Epithelial cell of proximal tubule (primary cell): ENCODE measurements at regions not wholly inside any gene's neighbourhood (a gene's known extent, or its start where the extent isn't known, plus 50 kb on each side); places are given as distances from the start of the nearest gene placed in this dataset.
"Not testable (repeated sequence)": the region's sequence is repeated elsewhere in the genome, so short reads cannot be mapped to it uniquely, and the experiment has no call there.

ENCODE experiments used
- DNase-seq: peaks from one replicate; pipeline ENCODE4 v3.0.0-alpha.2; 2011; ENCODE audit warnings: low read depth
- H3K4me3 ChIP-seq: 2 replicates; pipeline ENCODE4 v1.5.1; 2011; ENCODE audit warnings: low read depth, mild to moderate bottlenecking, low read length
- TF ChIP-seq, protein P1 (sequence below): conservative IDR thresholded peaks from 2 replicates; pipeline ENCODE4 v1.5.1; 2012; ENCODE audit warnings: low read depth, mild to moderate bottlenecking, low read length

DNA sequence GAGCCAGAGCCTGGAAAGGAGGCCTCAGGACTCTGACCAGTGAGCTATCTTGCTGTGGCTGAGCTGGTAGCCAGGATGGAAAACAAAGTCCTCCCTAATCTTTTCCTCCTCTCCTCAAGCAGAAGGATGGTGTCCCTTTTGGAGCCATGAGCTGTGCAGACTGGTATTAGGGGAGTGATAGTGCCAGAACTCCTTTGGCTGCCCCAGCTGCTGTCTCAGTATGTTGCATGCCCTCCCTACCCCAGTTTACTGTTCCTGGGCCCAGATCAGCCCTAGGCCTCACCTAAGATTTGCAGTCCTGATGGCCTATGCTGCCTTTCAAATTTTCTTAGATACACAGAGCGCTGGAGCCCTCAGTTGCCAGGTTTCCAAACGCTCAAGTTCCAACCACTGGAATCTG, 150.3 kb upstream of the ALG10B start:
- TF ChIP-seq, protein P1, sequence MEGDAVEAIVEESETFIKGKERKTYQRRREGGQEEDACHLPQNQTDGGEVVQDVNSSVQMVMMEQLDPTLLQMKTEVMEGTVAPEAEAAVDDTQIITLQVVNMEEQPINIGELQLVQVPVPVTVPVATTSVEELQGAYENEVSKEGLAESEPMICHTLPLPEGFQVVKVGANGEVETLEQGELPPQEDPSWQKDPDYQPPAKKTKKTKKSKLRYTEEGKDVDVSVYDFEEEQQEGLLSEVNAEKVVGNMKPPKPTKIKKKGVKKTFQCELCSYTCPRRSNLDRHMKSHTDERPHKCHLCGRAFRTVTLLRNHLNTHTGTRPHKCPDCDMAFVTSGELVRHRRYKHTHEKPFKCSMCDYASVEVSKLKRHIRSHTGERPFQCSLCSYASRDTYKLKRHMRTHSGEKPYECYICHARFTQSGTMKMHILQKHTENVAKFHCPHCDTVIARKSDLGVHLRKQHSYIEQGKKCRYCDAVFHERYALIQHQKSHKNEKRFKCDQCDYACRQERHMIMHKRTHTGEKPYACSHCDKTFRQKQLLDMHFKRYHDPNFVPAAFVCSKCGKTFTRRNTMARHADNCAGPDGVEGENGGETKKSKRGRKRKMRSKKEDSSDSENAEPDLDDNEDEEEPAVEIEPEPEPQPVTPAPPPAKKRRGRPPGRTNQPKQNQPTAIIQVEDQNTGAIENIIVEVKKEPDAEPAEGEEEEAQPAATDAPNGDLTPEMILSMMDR: no peak
- no peak overlapping the region for H3K4me3 ChIP-seq
- DNase-seq: no peak

- TF ChIP-seq, protein P1: no peak
- peak; percentile 73 for DNase-seq
- H3K4me3 ChIP-seq: no peak overlapping the region
These were observed 141.0 kb upstream of the ALG10B start for GRCh38 chr12:38175538-38175937.

GRCh38 chr12:38183617-38184016, 133.0 kb upstream of the ALG10B start:
- not testable (repeated sequence) for H3K4me3 ChIP-seq
- DNase-seq: peak; percentile 83

- not testable (repeated sequence) for H3K4me3 ChIP-seq, DNase-seq
These were observed 119.3 kb upstream of the ALG10B start for GRCh38 chr12:38197286-38197685.

GRCh38 chr12:38201461-38202276, 114.9 kb upstream of the ALG10B start:
- TF ChIP-seq, protein P1: no peak
- DNase-seq: no peak
- no peak overlapping the region for H3K4me3 ChIP-seq

DNA sequence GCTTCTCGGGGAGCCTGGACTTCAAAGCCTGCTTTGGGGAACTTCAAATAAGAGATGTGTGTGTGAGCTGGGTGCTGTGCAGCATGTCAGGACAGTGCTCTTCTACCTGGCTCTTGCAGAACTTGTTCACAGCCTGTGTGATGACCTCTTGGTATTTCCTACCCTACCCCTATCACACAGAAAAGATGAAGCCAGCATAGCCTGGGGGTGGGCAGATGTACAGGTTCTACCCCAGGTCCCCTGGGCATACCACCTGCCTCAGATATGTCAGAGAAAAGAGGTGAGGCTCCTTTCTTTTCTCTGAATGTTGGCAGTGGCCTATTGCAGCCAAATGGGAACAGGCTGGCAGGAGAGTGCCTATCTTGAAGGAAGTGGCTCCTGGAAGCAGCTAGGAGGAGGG, 111.7 kb upstream of the ALG10B start:
- TF ChIP-seq, protein P1: no peak
- H3K4me3 ChIP-seq: no peak overlapping the region
- no peak for DNase-seq

DNA sequence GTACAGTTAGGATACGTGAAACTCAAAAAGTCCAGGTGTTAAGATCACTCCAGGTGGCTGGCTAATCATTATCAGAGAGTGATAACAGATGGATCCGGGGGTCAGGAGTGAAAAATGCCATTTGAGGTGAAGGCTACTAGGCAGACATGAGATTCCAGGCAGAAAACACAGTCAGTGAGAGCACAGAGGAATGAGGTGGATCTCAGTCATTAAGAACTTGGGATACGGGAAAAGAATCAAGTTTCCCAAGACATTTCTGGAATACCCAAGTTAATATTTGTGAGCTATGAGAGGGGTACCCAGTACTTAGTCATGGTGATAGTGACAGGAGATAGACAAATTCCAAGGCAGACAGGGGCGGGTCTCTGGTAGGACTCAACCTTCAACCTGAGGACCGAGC, 94.6 kb upstream of the ALG10B start:
- TF ChIP-seq, protein P1: no peak
- DNase-seq: no peak
- H3K4me3 ChIP-seq: no peak overlapping the region

DNA sequence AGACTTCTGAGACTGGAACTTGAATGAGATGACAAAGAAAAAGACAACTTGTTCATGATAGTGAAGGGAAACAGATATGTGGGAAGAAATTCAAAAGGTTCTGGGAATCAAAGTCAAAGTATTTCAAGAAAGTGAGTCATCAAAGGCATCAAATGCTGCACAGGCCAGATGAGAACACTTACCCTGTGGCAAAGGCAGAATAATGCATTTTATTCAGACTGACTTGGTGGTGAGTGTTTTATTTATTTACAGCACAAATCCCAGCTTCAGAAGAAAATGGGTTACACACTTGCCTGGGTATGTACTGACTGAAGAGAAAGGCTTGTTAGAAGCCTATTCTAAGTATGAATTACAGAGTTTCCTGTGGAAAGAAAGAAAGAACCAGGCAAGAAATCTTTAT, 78.2 kb upstream of the ALG10B start:
- DNase-seq: peak; percentile 20
- not testable (repeated sequence) for H3K4me3 ChIP-seq

DNA sequence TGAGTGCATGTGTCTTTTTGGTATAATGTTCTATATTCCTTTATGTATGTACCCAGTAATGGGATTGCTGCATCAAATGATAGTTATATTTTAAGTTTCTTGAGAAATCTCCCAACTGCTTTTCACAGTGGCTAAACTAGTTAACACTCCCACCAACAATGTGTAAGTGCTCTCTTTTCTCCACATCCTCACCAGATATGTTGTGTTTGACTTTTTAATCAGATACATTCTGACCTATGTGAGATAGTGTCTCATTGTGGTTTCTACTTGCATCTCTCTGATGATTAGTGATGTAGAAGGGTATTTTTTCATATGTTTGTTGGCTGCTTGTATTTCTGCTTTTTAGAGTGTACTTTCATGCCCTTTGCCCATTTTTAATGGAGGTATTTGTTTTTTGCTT, 62.8 kb upstream of the ALG10B start:
- no peak overlapping the region for H3K4me3 ChIP-seq
- no peak for DNase-seq
- TF ChIP-seq, protein P1: no peak
